ENCODE measurements at regions not wholly inside any gene's neighbourhood (a gene's known extent, or its start where the extent isn't known, plus 50 kb on each side); places are given as distances from the start of the nearest gene placed in this dataset.

DNA sequence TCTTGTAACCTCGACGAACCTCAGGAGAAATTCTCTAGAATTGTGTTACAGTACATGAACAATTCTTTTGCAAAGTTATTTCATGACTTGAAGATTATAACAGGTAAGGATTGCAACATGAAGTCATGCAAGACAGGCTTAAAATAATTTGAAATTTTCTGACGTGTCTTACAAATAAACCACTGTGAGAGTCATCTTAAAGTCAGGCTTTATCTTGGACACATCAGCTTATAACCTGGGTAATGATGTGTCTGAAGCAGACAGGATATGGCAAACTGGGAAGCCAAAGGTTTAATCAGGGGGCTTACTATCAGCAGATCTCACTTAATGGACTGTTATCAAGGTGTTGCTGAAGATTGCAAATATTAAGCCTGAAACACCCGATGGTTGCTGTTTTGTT is 407.8 kb downstream of the KLF5 start:
- Histone ChIP-seq H3K4me3 (ENCODE audit: low read depth, low read length) (no peak overlapping the region), H3K36me3 (ENCODE audit: control insufficient read depth, insufficient read depth, low read length) (no peaks in the 10 kb centered on the region), H3K27me3 (replicated peaks; ENCODE audit: control insufficient read depth, insufficient read depth, low read length) (no peaks in the 10 kb centered on the region), H3K9me3 (no peaks in the 10 kb centered on the region; the same call in 1 of the 2 replicates), H3K4me1 (peaks cover 7% of the 10 kb centered on the region)
- ChIA-PET CTCF (no interaction called here), POLR2A (no interaction called here)
- no peak overlapping the region for H3K4me3 Mint-ChIP-seq (ENCODE audit: unreplicated experiment)
- no peaks in the 10 kb centered on the region for H3K36me3 Mint-ChIP-seq (ENCODE audit: insufficient read depth, unreplicated experiment)
- DNase-seq: no peak
- no TSS peak for BruUV-seq (replicated peaks)
- intact Hi-C loops (cut with micrococcal nuclease; ENCODE audit: unreplicated experiment): no loop called here
- TF ChIP-seq, protein P1, sequence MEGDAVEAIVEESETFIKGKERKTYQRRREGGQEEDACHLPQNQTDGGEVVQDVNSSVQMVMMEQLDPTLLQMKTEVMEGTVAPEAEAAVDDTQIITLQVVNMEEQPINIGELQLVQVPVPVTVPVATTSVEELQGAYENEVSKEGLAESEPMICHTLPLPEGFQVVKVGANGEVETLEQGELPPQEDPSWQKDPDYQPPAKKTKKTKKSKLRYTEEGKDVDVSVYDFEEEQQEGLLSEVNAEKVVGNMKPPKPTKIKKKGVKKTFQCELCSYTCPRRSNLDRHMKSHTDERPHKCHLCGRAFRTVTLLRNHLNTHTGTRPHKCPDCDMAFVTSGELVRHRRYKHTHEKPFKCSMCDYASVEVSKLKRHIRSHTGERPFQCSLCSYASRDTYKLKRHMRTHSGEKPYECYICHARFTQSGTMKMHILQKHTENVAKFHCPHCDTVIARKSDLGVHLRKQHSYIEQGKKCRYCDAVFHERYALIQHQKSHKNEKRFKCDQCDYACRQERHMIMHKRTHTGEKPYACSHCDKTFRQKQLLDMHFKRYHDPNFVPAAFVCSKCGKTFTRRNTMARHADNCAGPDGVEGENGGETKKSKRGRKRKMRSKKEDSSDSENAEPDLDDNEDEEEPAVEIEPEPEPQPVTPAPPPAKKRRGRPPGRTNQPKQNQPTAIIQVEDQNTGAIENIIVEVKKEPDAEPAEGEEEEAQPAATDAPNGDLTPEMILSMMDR (IDR thresholded peaks at IDR 0.05; ENCODE audit: insufficient read depth in 1 of 2, low read depth in 1 of 2, low read length in 1 of 2, severe bottlenecking in 1 of 2, unreplicated experiment in 1 of 2): no peak
- no peaks in the 10 kb centered on the region for H3K27me3 Mint-ChIP-seq (ENCODE audit: insufficient read depth, unreplicated experiment)
- H3K9me3 Mint-ChIP-seq (ENCODE audit: unreplicated experiment): peaks cover 1% of the 10 kb centered on the region
- no peaks in the 10 kb centered on the region for H3K4me1 Mint-ChIP-seq (ENCODE audit: low read depth, unreplicated experiment)
- H3K27ac Mint-ChIP-seq (ENCODE audit: unreplicated experiment): no peak overlapping the region

DNA sequence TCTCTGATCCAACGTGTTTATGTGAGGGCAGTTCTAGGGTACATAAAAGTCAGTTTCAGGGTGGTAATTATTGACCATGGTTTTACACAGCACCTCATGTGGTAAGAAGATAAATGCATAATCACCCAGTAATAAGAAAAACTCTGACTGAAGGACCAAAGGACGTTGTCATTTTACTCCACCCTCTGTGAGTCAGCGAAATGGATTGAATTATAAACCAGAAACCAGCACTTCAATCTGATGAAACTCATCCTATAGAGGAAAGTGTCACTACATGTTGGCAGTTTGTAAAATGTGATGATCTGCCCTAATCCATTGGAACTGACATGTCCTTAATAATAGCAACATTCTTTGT is 406.8 kb downstream of the KLF5 start:
- Mint-ChIP-seq H3K9me3 (ENCODE audit: unreplicated experiment) (peaks cover 1% of the 10 kb centered on the region), H3K4me3 (ENCODE audit: unreplicated experiment) (no peak overlapping the region), H3K27me3 (ENCODE audit: insufficient read depth, unreplicated experiment) (no peaks in the 10 kb centered on the region), H3K27ac (ENCODE audit: unreplicated experiment) (no peak overlapping the region), H3K36me3 (ENCODE audit: insufficient read depth, unreplicated experiment) (no peaks in the 10 kb centered on the region), H3K4me1 (ENCODE audit: low read depth, unreplicated experiment) (no peaks in the 10 kb centered on the region)
- no peaks in the 10 kb centered on the region for H3K36me3 ChIP-seq (ENCODE audit: control insufficient read depth, insufficient read depth, low read length)
- DNase-seq: no peak
- H3K4me3 ChIP-seq (ENCODE audit: low read depth, low read length): no peak overlapping the region
- H3K9me3 ChIP-seq: no peaks in the 10 kb centered on the region
- ChIA-PET CTCF (no interaction called here), POLR2A (no interaction called here)
- H3K27me3 ChIP-seq (replicated peaks; ENCODE audit: control insufficient read depth, insufficient read depth, low read length): no peaks in the 10 kb centered on the region
- peaks cover 7% of the 10 kb centered on the region for H3K4me1 ChIP-seq
- TF ChIP-seq, protein P1 (IDR thresholded peaks at IDR 0.05; ENCODE audit: insufficient read depth in 1 of 2, low read depth in 1 of 2, low read length in 1 of 2, severe bottlenecking in 1 of 2, unreplicated experiment in 1 of 2): no peak
- BruUV-seq (replicated peaks): no TSS peak
- intact Hi-C loops (cut with micrococcal nuclease; ENCODE audit: unreplicated experiment): no loop called here

DNA sequence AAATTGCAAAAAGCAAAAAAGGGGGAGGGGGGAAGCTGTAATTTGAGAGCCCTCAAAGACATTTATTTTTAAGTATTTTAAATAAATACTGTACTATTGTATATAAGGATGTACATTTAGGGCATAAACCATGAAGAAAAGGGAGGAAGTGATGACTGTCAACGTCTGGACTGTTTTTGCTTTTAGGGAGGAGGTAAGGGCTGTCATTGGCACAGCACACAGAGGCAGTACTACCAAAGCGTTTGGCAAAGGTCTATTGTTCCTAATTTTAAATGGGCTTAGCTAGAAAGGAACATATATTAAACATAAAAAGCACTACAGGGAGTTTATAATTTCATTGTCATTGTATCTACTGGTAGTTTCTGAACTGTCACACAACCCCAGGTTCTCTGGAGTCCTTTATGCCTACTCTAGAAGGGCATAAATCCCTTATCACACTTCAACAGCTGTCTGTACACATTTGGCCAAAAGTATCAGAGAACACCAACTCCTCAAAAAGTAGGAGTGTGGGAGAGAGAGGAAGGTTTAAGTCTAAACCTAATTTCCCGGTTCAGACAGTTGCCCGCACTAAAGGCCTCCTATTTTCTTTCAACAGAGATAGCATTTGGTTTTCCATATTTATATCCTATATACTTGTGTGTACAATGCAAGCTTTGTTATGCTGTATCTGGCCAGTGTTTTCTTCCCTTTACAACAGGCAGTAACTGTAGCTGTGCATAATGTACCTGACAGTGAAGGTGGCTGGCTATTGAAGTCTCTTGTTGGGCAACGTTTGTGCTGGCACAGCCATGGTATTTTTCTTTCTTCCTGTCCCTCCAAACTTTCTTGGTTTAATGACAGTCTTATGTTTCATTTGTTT is 406.2 kb downstream of the KLF5 start:
- H3K36me3 Mint-ChIP-seq (ENCODE audit: insufficient read depth, unreplicated experiment): no peaks in the 10 kb centered on the region
- Histone ChIP-seq H3K9me3 (no peaks in the 10 kb centered on the region), H3K4me3 (ENCODE audit: low read depth, low read length) (no peak overlapping the region), H3K27me3 (replicated peaks; ENCODE audit: control insufficient read depth, insufficient read depth, low read length) (no peaks in the 10 kb centered on the region), H3K4me1 (peaks cover 7% of the 10 kb centered on the region), H3K36me3 (ENCODE audit: control insufficient read depth, insufficient read depth, low read length) (no peaks in the 10 kb centered on the region)
- ChIA-PET POLR2A (no interaction called here), CTCF (no interaction called here)
- TF ChIP-seq, protein P1 (IDR thresholded peaks at IDR 0.05; ENCODE audit: insufficient read depth in 1 of 2, low read depth in 1 of 2, low read length in 1 of 2, severe bottlenecking in 1 of 2, unreplicated experiment in 1 of 2): no peak
- intact Hi-C loops (cut with micrococcal nuclease; ENCODE audit: unreplicated experiment): no loop called here
- no peak overlapping the region for H3K4me3 Mint-ChIP-seq (ENCODE audit: unreplicated experiment)
- H3K9me3 Mint-ChIP-seq (ENCODE audit: unreplicated experiment): peaks cover 7% of the 10 kb centered on the region
- H3K27ac Mint-ChIP-seq (ENCODE audit: unreplicated experiment): no peak overlapping the region
- H3K4me1 Mint-ChIP-seq (ENCODE audit: low read depth, unreplicated experiment): no peaks in the 10 kb centered on the region
- H3K27me3 Mint-ChIP-seq (ENCODE audit: insufficient read depth, unreplicated experiment): no peaks in the 10 kb centered on the region
- BruUV-seq (replicated peaks): no TSS peak
- DNase-seq: no peak

Measured in Caco-2 (cell line).